ENCODE measurements at regions not wholly inside any gene's neighbourhood (a gene's known extent, or its start where the extent isn't known, plus 50 kb on each side); places are given as distances from the start of the nearest gene placed in this dataset.

GRCh38 chr2:156253765-156254164 lies 78.8 kb downstream of the NR4A2 start:
- TF ChIP-seq EZH2phosphoT487 (IDR thresholded peaks at IDR 0.05; ENCODE audit: borderline replicate concordance, low read depth, low read length) = no peak
- no peak for TF ChIP-seq CTCF (conservative IDR thresholded peaks at IDR 0.05; ENCODE audit: low read length)
